ENCODE measurements at regions not wholly inside any gene's neighbourhood (a gene's known extent, or its start where the extent isn't known, plus 50 kb on each side); places are given as distances from the start of the nearest gene placed in this dataset.

DNA sequence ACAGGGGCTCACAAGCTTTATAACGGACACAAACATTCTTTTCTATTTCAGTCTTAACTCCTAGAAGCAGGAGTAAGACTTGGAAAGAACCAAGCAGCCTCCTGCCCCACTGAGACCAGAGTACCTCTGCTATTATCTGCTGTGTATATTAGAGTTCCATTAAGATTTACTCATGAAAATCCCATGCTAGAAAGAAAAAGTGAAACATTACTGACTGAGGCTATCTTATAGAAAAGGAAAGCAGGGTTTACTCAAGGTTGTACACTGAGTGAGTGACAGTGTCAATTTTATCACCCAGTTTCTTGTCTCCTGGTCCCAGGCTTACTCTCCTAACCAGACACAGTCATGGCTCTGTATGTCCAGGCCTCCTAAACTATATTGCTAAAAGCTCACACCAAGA lies 97.9 kb upstream of the SOX2 start (continued):
- TF ChIP-seq NRF1 (IDR thresholded peaks at IDR 0.05; ENCODE audit: low read depth, low read length) (no peak), SP4 (IDR thresholded peaks at IDR 0.05; ENCODE audit: low read length) (no peak), KDM4A (IDR thresholded peaks at IDR 0.05; ENCODE audit: low read depth, low read length, severe bottlenecking) (no peak)
